K562 (cell line): ENCODE measurements at regions not wholly inside any gene's neighbourhood (a gene's known extent, or its start where the extent isn't known, plus 50 kb on each side); places are given as distances from the start of the nearest gene placed in this dataset.

Experiments used
- ATAC-seq: fragments of 200-7000 bp; cut with Tn5 transposase; 3 replicates; pipeline ENCODE4 v1.9.1; 2020; ENCODE audit warnings: moderate library complexity
- BruUV-seq: library from RNA; stranded (reverse); fragments of 400-500 nt; replicated peaks from 2 replicates; lab custom pipeline; 2021; lab: Mats Ljungman, UMichigan
- CTCF ChIA-PET: fragments of 300-600 bp; formaldehyde crosslinking; extraction: SDS; loops from one replicate; lab custom pipeline; 2021; ENCODE audit warnings: low intra/inter-chr PET ratio; lab: Yijun Ruan, JAX
- POLR2A ChIA-PET: fragments of 300-600, 350-650 bp; sonication (Branson Sonifier 250); formaldehyde crosslinking; extraction: SDS; loops from one replicate; lab custom pipeline; 2021; ENCODE audit warnings: antibody characterized with exemption, inconsistent platforms; lab: Yijun Ruan, JAX
- DNase-seq, 4 experiments: peaks; one replicate each; pipeline versions ENCODE4 v3.0.0 to v3.0.0-alpha.2; 2011 to 2018; ENCODE audit warnings: low spot score in 3 of 4, mixed read lengths in 3 of 4; ENCODE audit errors: extremely low read depth in 1 of 4
- FAIRE-seq: peaks from 2 replicates; lab custom pipeline; 2011; peaks lifted over from hg19 to GRCh38; lab: Jason Lieb, UNC
- H2AFZ ChIP-seq: 2 replicates; pipeline ENCODE4 v1.6.0; 2011; ENCODE audit warnings: low read depth, low read length, control low read depth, inconsistent platforms
- H3K27ac ChIP-seq: fragments of 200-600 bp; 3 replicates; pipeline ENCODE4 v1.8.0; 2011; ENCODE audit warnings: low read depth, mild to moderate bottlenecking, control low read depth, inconsistent platforms, low read length, moderate library complexity, mixed read lengths; ENCODE audit errors: extremely low read depth
- H3K27me3 ChIP-seq, 2 experiments: fragments of 300-600 bp in 1 of 2; 2 replicates in 1 of 2; 3 replicates in 1 of 2; pipeline versions ENCODE4 v1.6.0 to v1.8.0; 2011; ENCODE audit warnings: inconsistent platforms in 2 of 2, low read length in 2 of 2, mild to moderate bottlenecking in 1 of 2, mixed read lengths in 1 of 2, moderate library complexity in 1 of 2; ENCODE audit not compliant: control insufficient read depth in 2 of 2, insufficient read depth in 2 of 2
- H3K36me3 ChIP-seq: fragments of 300-600 bp; 3 replicates; pipeline ENCODE4 v1.8.0; 2011; ENCODE audit warnings: mild to moderate bottlenecking, low read length, inconsistent platforms; ENCODE audit not compliant: control insufficient read depth, insufficient read depth
- H3K4me1 ChIP-seq, 2 experiments: fragments of 200-600 bp in 1 of 2; replicated peaks in 1 of 2; 2 replicates in 1 of 2; 3 replicates in 1 of 2; pipeline versions ENCODE4 v1.5.1 to v1.8.0; 2011; ENCODE audit warnings: inconsistent platforms in 2 of 2, low read length in 2 of 2, mild to moderate bottlenecking in 1 of 2, mixed read lengths in 1 of 2, moderate library complexity in 1 of 2; ENCODE audit not compliant: control insufficient read depth in 2 of 2, insufficient read depth in 2 of 2
- H3K4me2 ChIP-seq: 2 replicates; pipeline ENCODE4 v1.6.1; 2011; ENCODE audit warnings: low read length, control low read depth, inconsistent platforms, mixed read lengths; ENCODE audit not compliant: insufficient read depth
- H3K4me3 ChIP-seq: fragments of 200-600 bp; sonication (generic), shearing (Covaris generic); 2 replicates; pipeline ENCODE4 v1.5.1; 2016; ENCODE audit warnings: control low read depth, inconsistent platforms
- H3K79me2 ChIP-seq: fragments of 200-600 bp; 3 replicates; pipeline ENCODE4 v1.8.0; 2011; ENCODE audit warnings: low read length, inconsistent platforms; ENCODE audit not compliant: control insufficient read depth, insufficient read depth
- H3K9ac ChIP-seq, 2 experiments: 2 replicates each; pipeline versions ENCODE4 v1.6.0 to v1.6.1; 2011; ENCODE audit warnings: low read depth in 2 of 2, low read length in 2 of 2, control low read depth in 1 of 2, inconsistent platforms in 1 of 2, mild to moderate bottlenecking in 1 of 2, mixed read lengths in 1 of 2; ENCODE audit not compliant: insufficient read depth in 1 of 2
- H3K9me1 ChIP-seq: one replicate; pipeline ENCODE4 v1.6.0; 2011; ENCODE audit warnings: inconsistent platforms, mild to moderate bottlenecking, low read length, moderate library complexity; ENCODE audit not compliant: control insufficient read depth, insufficient read depth
- H3K9me3 ChIP-seq: replicated peaks from 2 replicates; pipeline ENCODE4 v1.5.1; 2011; ENCODE audit warnings: low read depth, low read length, inconsistent platforms; ENCODE audit not compliant: control insufficient read depth, insufficient read depth
- H4K20me1 ChIP-seq: replicated peaks from 2 replicates; pipeline ENCODE4 v1.6.1; 2011; ENCODE audit warnings: low read length, inconsistent platforms, mixed read lengths; ENCODE audit not compliant: control insufficient read depth, insufficient read depth
- CREBBP ChIP-seq: IDR thresholded peaks from one replicate; pipeline ENCODE4 v1.6.1; 2012; ENCODE audit warnings: low read depth, mild to moderate bottlenecking, control low read depth, inconsistent platforms, low read length
- JUNB ChIP-seq: fragments of 450-650 bp; formaldehyde crosslinking; conservative IDR thresholded peaks from 2 replicates; pipeline ENCODE4 v1.4.0; 2020; ENCODE audit warnings: mild to moderate bottlenecking
- KAT2B ChIP-seq: IDR thresholded peaks from one replicate; pipeline ENCODE4 v1.6.1; 2012; ENCODE audit warnings: low read depth, mild to moderate bottlenecking, control low read depth, inconsistent platforms, low read length, moderate library complexity
- PRDM10 ChIP-seq: fragments of 450-650 bp; IDR thresholded peaks from 2 replicates; pipeline ENCODE4 v1.6.1; 2018; ENCODE audit not compliant: partially characterized antibody
- RB1 ChIP-seq: fragments of 450-650 bp; IDR thresholded peaks from 2 replicates; pipeline ENCODE4 v1.6.1; 2017; ENCODE audit warnings: low read depth, mild to moderate bottlenecking
- SAFB2 ChIP-seq: fragments of 200-400 bp; formaldehyde crosslinking; IDR thresholded peaks from 2 replicates; pipeline ENCODE4 v1.6.1; 2018; ENCODE audit warnings: borderline replicate concordance, low read length, low read depth, moderate library complexity; ENCODE audit not compliant: severe bottlenecking
- SMARCC2 ChIP-seq: fragments of 450-650 bp; IDR thresholded peaks from 2 replicates; pipeline ENCODE4 v1.6.1; 2017; ENCODE audit warnings: antibody characterized with exemption, moderate library complexity, mild to moderate bottlenecking, low read depth
- TCF15 ChIP-seq: fragments of 250-450 bp; sonication (Bioruptor Pico); IDR thresholded peaks from 2 replicates; pipeline ENCODE4 v1.8.0; 2022; ENCODE audit warnings: moderate library complexity, mild to moderate bottlenecking, inconsistent platforms
- THAP7 ChIP-seq: fragments of 250-450 bp; sonication (Bioruptor Pico); IDR thresholded peaks from 2 replicates; pipeline ENCODE4 v1.5.0; 2021
- ZBTB26 ChIP-seq: fragments of 450-650 bp; formaldehyde crosslinking; IDR thresholded peaks from 2 replicates; pipeline ENCODE4 v1.4.0; 2022; ENCODE audit warnings: missing genetic modification characterization
- ZNF140 ChIP-seq: fragments of 250-450 bp; sonication (Bioruptor Pico); IDR thresholded peaks from 2 replicates; pipeline ENCODE4 v1.8.0; 2021; ENCODE audit warnings: moderate library complexity, mild to moderate bottlenecking, inconsistent platforms
- ZNF280A ChIP-seq: fragments of 450-650 bp; IDR thresholded peaks from 2 replicates; pipeline ENCODE4 v1.6.1; 2018; ENCODE audit warnings: mild to moderate bottlenecking, low read depth; ENCODE audit not compliant: partially characterized antibody
- ZNF354B ChIP-seq: fragments of 250-450 bp; sonication (Bioruptor Pico); IDR thresholded peaks from 2 replicates; pipeline ENCODE4 v1.4.0; 2020
- ZNF75A ChIP-seq: fragments of 450-650 bp; formaldehyde crosslinking; IDR thresholded peaks from 2 replicates; pipeline ENCODE4 v1.4.0; 2020; ENCODE audit warnings: mild to moderate bottlenecking
- WGBS: fragments of 100-300 bp; shearing (Covaris generic); methylation state at CpG from one replicate; pipeline ENCODE4 v1.1.6; 2016; ENCODE audit warnings: low coverage, mixed read lengths; ENCODE audit not compliant: insufficient coverage; ENCODE audit errors: missing lambda C conversion rate; 5-methylcytosine and 5-hydroxymethylcytosine counted together
- in situ Hi-C: fragments of 300-500 bp; cut with MboI; formaldehyde crosslinking; loops from 4 replicates; pipeline ENCODE4 v1.15.0; 2018; ENCODE audit warnings: inconsistent platforms, mixed read lengths
- intact Hi-C: fragments of 100-400 bp; cut with micrococcal nuclease; formaldehyde crosslinking; loops from 2 replicates; pipeline ENCODE4 v1.14.2; 2022

- ChIA-PET POLR2A (no interaction called here), CTCF (no interaction called here)
- H2AFZ ChIP-seq: no peak overlapping the region
- DNase-seq: no peak
- intact Hi-C loops: no loop called here
- no peaks in the 10 kb centered on the region for H3K27me3 ChIP-seq
- in situ Hi-C loops: no loop called here
- no peak overlapping the region for H3K4me2 ChIP-seq
- no peaks in the 10 kb centered on the region for H3K36me3 ChIP-seq
- 0% methylated on average over 2 of the region's 2 CpGs for WGBS
- no peak overlapping the region for H3K4me3 ChIP-seq
- no peaks in the 10 kb centered on the region for H4K20me1 ChIP-seq
- no peak for ATAC-seq
- TF ChIP-seq RB1 (no peak), THAP7 (CRISPR knock-in tag) (no peak), ZNF354B (CRISPR knock-in tag) (no peak), ZNF75A (CRISPR knock-in tag) (no peak), KAT2B (no peak), ZBTB26 (CRISPR knock-in tag) (no peak), PRDM10 (no peak), JUNB (CRISPR knock-in tag) (no peak), SMARCC2 (no peak), SAFB2 (no peak), CREBBP (no peak), TCF15 (CRISPR knock-in tag) (no peak), ZNF140 (CRISPR knock-in tag) (no peak), ZNF280A (no peak)
- H3K9ac ChIP-seq: no peak overlapping the region
- FAIRE-seq: no peak
- no peaks in the 10 kb centered on the region for H3K79me2 ChIP-seq
- no peak overlapping the region for H3K27ac ChIP-seq
- H3K9me1 ChIP-seq: no peaks in the 10 kb centered on the region
- H3K9me3 ChIP-seq: no peaks in the 10 kb centered on the region
- H3K4me1 ChIP-seq: no peaks in the 10 kb centered on the region
- no TSS peak for BruUV-seq
Observed at GRCh38 chr13:78190296-78190695, 271.7 kb upstream of the EDNRB start.
